Urinary bladder (tissue), 3 donors: ENCODE measurements at regions not wholly inside any gene's neighbourhood (a gene's known extent, or its start where the extent isn't known, plus 50 kb on each side); places are given as distances from the start of the nearest gene placed in this dataset.

Source experiments
- DNase-seq: peaks from one replicate; pipeline ENCODE4 v3.0.0-alpha.2; 2015; ENCODE audit errors: extremely low spot score
- H3K27ac ChIP-seq: one replicate; pipeline ENCODE4 v1.5.1; 2013; ENCODE audit warnings: low read depth, mild to moderate bottlenecking, moderate library complexity
- H3K36me3 ChIP-seq: one replicate; pipeline ENCODE4 v1.6.1; 2013; ENCODE audit warnings: mild to moderate bottlenecking, moderate library complexity; ENCODE audit not compliant: insufficient read depth
- H3K4me1 ChIP-seq: one replicate; pipeline ENCODE4 v1.6.1; 2013; ENCODE audit warnings: mild to moderate bottlenecking, moderate library complexity; ENCODE audit not compliant: insufficient read depth
- H3K4me3 ChIP-seq: one replicate; pipeline ENCODE4 v1.5.1; 2013; ENCODE audit warnings: low read depth, low read length
- WGBS: extraction: QIAGEN DNeasy Blood & Tissue Kit; methylation state at CpG from one replicate; pipeline ENCODE4 v1.1.7; 2013; 5-methylcytosine and 5-hydroxymethylcytosine counted together
- donor health status: healthy with polysubstance abuse.
- donor health status: healthy.

DNA sequence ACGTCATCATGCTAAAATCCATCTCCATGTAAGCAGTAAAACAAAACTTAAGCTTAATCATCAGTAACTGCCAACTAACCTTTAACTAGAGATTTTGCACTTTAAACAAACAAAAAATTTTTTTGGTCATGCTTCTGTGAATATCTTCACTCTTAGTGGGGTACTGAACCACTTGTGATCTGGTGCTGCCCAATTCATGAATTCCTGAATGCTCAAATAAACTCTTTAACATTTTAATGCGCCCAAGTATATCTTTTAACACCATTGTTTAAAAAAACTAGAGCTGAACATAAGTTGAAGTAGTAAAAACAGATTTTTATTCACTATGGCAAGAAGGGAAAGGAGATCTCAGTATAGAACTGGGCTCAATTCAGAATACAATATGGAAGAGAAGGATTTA lies 196.9 kb upstream of the USP24 start:
- WGBS = 87% methylated on average over 2 of the region's 2 CpGs

DNA sequence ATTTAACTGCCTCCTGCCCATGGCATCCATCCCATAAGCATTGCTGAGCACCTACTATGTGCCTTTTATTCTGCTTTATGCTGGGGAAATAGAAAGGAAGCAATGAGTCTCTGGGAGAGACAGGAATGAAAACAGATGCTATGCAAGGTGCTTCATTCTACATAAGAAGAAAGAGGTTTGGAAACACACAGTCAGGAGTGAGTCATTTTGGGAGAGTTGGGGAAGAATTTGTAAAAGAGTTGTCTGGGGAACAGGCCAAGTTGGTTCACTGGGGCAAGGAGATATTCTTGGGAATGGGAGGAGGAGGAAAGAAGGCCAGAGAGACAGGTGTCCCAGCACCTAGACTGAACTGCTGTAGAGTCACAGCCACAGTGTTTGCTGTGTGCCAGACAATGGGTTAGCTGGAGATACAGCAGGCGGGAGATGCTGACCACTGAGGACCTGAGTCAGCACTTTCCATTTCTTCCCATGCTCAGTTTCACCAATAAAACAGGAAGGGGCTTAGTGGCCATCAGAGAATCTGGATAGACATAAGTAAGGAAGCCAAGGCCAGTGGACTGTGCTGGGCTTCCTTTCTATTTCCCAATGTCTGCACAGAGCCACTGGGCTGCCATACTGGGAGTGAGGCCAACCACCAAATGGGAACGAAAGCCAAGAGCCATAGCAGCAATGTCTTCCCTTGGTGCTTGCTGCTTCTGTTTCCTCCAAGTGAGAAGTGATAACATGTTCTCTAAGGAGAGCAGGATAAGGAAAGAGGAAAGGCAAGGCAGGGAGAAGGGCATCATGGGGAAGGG lies 187.7 kb upstream of the USP24 start:
- no peak for DNase-seq
- no peak overlapping the region for H3K4me3 ChIP-seq
- H3K27ac ChIP-seq = no peak overlapping the region
- no peaks in the 10 kb centered on the region for H3K36me3 ChIP-seq
- WGBS = 93% methylated on average over 2 of the region's 2 CpGs
- no peaks in the 10 kb centered on the region for H3K4me1 ChIP-seq

More for the DNA sequence above, 196.9 kb upstream of the USP24 start:
- no peak for DNase-seq
- Histone ChIP-seq H3K4me1 (no peaks in the 10 kb centered on the region), H3K4me3 (no peak overlapping the region), H3K36me3 (no peaks in the 10 kb centered on the region), H3K27ac (no peak overlapping the region)

DNA sequence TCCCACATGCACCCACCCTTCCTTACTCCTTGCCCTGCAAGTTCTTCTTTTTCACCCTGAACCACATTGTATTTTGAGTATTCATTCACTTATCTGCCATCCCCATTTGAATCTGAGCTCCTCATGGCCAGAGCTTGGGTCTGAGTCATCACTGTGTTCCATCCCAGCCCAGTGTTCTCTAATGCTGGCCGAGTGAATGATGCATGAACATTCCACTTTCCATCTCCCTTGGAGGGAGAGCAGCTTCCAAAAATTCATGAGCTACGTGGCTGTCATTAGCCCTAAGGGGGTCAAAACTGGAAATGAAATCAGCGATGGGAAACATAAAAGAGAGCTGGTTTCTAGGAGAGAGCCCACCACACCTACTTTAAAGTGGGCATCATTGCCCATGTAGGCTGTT lies 187.0 kb upstream of the USP24 start:
- WGBS = 70% methylated on average over 3 of the region's 3 CpGs
- no peaks in the 10 kb centered on the region for H3K36me3 ChIP-seq
- H3K27ac ChIP-seq = no peak overlapping the region
- H3K4me1 ChIP-seq = no peaks in the 10 kb centered on the region
- DNase-seq = no peak
- H3K4me3 ChIP-seq = no peak overlapping the region

DNA sequence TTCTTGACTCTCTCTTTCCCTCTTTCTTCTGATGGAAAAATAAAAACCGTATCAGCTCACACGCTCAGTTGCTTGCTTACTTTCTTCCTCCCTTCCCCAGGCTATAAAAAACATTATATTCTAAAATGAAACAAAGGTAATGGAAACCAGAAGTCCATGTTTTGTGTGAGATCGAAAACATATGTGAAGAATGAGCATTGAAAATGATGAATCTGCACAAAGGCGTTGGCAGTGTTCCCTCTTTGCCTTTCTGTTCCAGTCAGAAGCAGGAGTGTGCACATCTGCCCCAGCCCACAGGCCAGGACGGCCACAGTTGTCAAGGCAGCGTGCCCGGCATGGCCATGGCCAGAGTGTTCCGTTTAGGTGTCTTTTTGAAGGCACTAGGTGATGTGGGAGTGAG lies 185.3 kb upstream of the USP24 start:
- Histone ChIP-seq H3K27ac (no peak overlapping the region), H3K36me3 (no peaks in the 10 kb centered on the region), H3K4me1 (no peaks in the 10 kb centered on the region), H3K4me3 (no peak overlapping the region)
- peak; percentile 51 for DNase-seq
- WGBS = 76% methylated on average over 8 of the region's 8 CpGs

DNA sequence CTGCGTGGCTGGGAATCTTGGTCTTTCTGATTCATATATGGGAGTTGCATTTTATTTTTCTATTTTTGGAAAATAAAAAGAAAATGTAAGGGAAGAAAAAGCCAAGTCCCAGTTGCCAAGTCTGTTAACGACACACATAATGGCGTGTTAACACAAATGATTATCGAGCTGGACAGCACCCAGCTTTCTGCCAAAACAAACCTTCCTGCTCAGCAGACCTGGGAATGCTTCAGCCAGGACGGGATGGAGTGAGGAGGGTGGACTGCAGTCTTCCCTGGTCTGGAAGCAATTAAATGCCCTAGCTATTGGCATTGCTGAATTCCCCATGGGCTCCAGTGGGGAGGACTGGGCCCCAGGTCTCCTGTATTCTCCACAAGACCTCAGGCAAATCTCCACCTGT lies 184.2 kb upstream of the USP24 start:
- H3K4me3 ChIP-seq = no peak overlapping the region
- WGBS = 45% methylated on average over 5 of the region's 5 CpGs
- H3K36me3 ChIP-seq = no peaks in the 10 kb centered on the region
- no peak for DNase-seq
- no peaks in the 10 kb centered on the region for H3K4me1 ChIP-seq
- no peak overlapping the region for H3K27ac ChIP-seq

DNA sequence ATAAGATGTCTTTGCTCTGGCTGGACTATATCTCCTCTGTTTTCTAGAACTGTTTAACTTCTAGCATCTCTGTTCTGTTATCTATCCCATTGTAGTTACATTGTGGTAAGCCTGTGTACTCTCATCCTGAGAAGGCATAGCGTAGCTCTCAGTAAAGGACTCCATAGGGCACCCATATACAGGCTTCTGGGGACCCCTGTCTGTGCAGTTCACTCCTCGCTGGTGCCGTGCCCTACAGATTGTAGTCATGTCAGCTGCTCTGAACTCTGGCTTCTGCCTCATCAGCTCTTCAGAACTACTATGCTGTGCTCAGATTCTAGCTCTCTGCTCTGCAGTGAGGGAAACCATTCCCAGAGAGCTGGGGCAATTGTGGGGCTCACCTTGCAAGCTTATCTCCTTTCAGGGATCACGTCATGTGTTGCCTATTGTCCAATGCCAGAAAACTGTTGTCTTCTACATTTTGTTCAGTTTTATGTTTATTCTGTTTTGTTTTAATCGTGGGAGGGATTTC lies 181.3 kb upstream of the USP24 start:
- 78% methylated on average over 5 of the region's 5 CpGs for WGBS

DNA sequence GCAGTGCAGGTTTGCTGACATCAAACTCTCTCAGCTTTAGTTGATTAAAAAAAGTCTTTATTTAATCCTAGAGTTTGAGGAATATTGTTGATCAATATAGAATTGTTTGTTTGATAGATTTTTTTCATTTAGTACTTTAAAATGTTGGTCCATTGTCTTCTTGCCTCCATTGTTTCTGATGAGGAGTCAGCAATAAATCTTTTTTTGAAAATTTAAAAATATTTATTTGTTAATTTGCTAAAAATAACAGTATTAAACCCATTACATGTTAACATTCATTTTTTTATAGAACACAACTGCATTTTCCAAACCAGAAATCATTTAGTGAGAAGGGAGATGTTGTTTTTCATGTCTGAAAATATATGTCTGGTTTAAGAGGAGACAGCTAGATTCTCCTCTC lies 173.8 kb upstream of the USP24 start:
- Histone ChIP-seq H3K4me1 (no peaks in the 10 kb centered on the region), H3K4me3 (no peak overlapping the region), H3K36me3 (no peaks in the 10 kb centered on the region), H3K27ac (no peak overlapping the region)
- no peak for DNase-seq

More for the DNA sequence above, 181.3 kb upstream of the USP24 start:
- Histone ChIP-seq H3K4me1 (no peaks in the 10 kb centered on the region), H3K4me3 (no peak overlapping the region), H3K27ac (no peak overlapping the region), H3K36me3 (no peaks in the 10 kb centered on the region)
- no peak for DNase-seq

DNA sequence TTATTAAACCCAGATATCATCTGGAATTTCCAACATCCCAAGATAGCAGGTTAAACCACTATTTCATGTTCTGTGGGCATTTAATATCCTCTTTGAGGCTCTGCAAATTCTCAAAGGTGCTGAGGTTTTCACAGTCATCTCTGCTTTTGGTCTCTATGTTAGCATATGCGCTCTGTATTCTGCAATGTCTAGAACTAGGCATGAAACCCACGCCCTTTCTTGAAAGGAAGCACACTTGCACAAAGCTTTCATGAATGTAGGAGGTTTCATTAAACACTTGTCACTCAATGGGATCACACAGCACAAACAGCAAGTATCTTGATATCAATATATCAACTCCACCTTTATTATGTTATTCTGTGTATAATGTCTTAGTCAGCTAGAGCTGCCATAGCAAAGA lies 172.0 kb upstream of the USP24 start:
- no peak for DNase-seq
- H3K36me3 ChIP-seq = no peaks in the 10 kb centered on the region
- H3K4me1 ChIP-seq = no peaks in the 10 kb centered on the region
- H3K27ac ChIP-seq = no peak overlapping the region
- H3K4me3 ChIP-seq = no peak overlapping the region
- WGBS = 77% methylated on average over 2 of the region's 2 CpGs

DNA sequence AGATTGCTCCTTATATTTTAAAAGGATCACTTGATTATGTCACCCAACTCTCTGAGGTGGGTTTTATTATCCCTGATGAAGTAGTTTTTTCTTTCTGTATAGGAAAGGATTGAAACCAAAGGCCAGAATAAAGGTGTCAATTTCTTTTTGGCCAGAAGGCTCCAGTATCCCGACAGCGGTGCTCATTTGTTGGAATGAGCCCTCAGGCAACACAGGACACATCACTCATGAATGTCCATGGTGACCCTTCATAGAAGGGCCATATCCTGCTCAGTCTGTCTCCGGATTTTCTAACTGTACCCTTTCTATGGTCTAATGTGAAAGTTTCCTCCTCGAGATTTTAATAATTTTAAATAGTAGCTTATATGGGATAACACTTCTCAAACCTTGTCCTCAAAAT lies 171.3 kb upstream of the USP24 start:
- H3K27ac ChIP-seq = no peak overlapping the region
- H3K4me3 ChIP-seq = no peak overlapping the region
- WGBS = 86% methylated on average over 4 of the region's 4 CpGs
- no peak for DNase-seq
- no peaks in the 10 kb centered on the region for H3K4me1 ChIP-seq
- no peaks in the 10 kb centered on the region for H3K36me3 ChIP-seq

DNA sequence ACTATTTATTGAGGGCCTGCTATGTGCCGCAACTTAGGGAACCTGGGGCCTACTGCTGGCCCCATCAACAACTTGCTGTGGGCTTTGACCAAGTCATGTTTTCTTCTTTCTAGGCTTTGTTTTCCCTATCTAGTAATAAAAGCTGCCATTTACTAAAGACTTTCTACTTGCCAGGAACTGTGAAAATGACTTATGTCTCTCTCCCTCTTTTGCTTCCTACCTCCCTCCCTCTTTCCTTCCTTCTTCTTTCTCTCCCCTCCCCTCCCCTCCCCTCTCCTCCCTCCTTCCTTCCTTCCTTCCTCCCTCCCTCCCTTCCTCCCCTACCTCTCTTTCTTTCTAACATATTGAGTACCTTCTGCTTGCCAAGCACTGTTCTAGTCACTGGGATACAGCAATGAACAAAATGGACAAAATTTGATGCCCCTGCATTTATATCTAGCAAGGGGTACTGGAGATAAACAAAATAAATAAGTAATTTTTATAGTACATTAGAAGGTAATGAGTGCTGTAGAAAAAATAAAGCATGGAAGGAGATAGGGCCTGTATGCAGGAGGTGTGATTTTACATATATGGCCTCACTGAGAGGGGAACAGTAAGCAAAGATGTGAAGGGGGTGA lies 170.3 kb upstream of the USP24 start:
- Histone ChIP-seq H3K27ac (no peak overlapping the region), H3K4me3 (no peak overlapping the region), H3K4me1 (no peaks in the 10 kb centered on the region), H3K36me3 (no peaks in the 10 kb centered on the region)
- WGBS = 96% methylated on average over 1 of the region's 1 CpG
- no peak for DNase-seq

DNA sequence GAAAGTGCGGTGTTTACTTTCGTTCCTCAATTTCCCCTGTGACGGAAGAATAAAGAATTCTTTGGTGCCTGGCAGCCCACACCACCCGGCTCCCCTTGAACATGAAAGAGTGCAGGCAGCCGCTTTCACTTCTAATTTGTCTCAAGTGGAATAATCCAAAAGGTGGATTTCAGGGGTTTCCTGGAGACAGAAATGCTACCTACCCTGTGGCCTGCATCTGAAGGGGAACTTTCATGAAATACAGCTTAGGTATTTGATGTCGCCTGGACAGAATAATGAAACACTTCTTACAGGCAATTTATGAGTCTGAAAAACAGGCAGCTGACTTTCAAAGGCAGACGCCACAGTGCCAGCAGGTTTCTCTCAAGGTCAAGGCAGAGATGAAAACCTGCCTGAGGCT lies 169.5 kb upstream of the USP24 start:
- Histone ChIP-seq H3K36me3 (no peaks in the 10 kb centered on the region), H3K27ac (no peak overlapping the region), H3K4me3 (no peak overlapping the region), H3K4me1 (no peaks in the 10 kb centered on the region)
- WGBS = 95% methylated on average over 7 of the region's 7 CpGs
- no peak for DNase-seq

DNA sequence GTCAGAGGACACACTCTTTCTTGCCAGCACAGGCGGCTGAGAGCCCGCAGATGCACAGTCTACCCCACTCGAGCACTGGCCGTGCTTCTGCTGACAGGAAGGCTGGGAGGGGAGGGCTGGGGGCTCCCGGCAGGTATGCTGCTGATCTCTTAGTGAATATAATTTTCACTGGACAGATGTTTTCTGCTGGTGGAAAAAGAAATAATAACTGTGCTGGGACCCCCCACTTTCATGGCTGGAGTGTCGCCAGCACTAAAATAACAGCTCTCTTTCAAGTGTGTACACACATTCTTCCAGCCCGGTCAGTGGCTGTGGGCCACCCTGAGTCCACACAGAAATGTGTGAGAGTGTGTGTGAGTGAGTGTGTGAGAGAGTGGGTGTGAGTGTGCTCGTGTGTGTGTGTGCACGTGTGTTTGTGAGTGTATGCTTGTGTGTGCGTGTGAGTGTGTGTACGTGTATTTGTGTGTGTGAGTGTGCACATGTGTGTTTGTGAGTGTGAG lies 167.7 kb upstream of the USP24 start:
- no peak for DNase-seq
- Histone ChIP-seq H3K36me3 (no peaks in the 10 kb centered on the region), H3K4me1 (no peaks in the 10 kb centered on the region), H3K27ac (no peak overlapping the region), H3K4me3 (no peak overlapping the region)
- 55% methylated on average over 11 of the region's 11 CpGs for WGBS

DNA sequence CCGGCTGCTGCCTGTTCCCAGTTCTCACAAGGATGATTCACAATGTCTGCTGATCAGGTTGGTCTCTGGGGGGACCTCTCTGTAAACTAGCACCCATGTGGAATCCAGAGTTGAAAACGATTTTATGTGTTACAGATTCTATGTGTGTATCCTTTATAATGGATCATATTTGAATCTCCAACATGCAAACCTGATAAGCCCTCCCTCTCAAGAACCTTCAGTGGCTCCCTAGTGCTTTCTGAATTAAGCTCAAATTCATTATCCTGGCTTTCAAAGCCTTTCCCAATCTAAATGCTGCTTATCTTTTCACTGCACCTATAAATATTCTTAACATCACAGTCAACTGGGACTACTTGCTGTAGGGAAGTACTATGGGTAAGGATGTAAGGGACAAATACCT lies 166.8 kb upstream of the USP24 start:
- H3K36me3 ChIP-seq = no peaks in the 10 kb centered on the region
- no peaks in the 10 kb centered on the region for H3K4me1 ChIP-seq
- H3K27ac ChIP-seq = no peak overlapping the region
- no peak for DNase-seq
- H3K4me3 ChIP-seq = no peak overlapping the region
- WGBS = 80% methylated on average over 2 of the region's 2 CpGs

DNA sequence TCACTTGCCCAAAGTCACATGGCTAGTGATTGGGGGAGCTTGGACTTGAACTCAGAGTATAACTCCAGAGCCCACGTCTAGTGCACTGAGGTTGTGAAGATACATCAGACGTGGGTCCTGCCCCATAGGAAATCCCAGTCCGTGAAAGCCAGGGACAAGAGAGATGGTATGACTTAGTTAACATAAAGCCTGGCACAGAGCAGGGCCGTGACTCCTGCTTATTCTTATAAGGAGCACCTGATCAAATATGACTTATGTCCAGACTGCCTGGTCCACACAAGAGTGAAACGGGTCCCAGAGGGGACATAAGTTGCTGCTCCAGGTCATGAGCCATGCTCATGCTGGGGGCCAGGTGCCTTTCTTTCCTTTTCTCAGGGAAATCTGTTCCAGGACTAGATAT lies 166.3 kb upstream of the USP24 start:
- Histone ChIP-seq H3K27ac (no peak overlapping the region), H3K36me3 (no peaks in the 10 kb centered on the region), H3K4me1 (no peaks in the 10 kb centered on the region), H3K4me3 (no peak overlapping the region)
- no peak for DNase-seq
- WGBS = 94% methylated on average over 5 of the region's 5 CpGs
